Gastroesophageal sphincter (tissue), 3 donors: ENCODE measurements at regions not wholly inside any gene's neighbourhood (a gene's known extent, or its start where the extent isn't known, plus 50 kb on each side); places are given as distances from the start of the nearest gene placed in this dataset.

Source experiments
- POLR2AphosphoS5 ChIP-seq: sonication (generic); formaldehyde crosslinking; IDR thresholded peaks from one replicate; pipeline ENCODE4 v1.6.1; 2017; ENCODE audit warnings: antibody characterized with exemption
- TF ChIP-seq, protein P1 (sequence below), 4 experiments: fragments of 200-600 bp in 2 of 4; fragments of 450-650 bp in 2 of 4; sonication (generic) in 1 of 4; IDR thresholded peaks; one replicate each; pipeline ENCODE4 v1.5.1; 2017 to 2019; ENCODE audit warnings: antibody characterized with exemption in 4 of 4, mild to moderate bottlenecking in 2 of 4, moderate library complexity in 2 of 4

DNA sequence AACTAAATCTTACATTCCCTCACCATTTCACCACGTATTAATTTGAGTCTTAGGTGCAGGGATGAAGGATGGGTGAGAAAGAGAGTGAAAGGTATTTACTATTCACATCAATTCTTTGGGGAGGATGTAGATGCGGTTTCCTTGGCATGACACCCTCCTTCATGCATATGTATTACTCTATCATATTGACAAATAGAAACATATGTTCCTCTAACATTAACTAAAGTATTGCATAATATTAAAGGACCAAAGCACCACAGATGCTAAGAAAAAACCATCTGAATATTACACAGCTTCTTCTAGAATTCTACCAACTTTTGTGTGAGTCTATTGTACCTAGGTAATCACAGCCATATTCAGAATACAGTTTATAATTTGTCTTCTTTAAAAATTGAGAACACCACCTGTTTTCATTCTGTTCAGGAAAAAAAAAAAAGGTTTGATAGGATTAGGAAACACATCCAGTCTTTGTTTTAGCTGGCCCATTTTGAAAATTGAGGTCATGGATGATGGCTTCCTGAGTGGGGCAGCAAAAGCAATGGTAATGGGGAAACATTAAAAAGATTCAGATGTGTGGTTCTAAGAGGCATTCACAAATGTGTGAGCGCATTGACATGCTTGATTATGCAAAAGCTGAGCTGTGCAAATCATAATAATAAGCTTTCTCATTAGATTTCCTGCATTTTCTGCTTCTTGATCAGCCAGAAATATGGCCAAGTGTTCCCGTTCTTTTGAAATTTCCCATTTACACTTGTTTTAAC is 1011.5 kb upstream of the NUDT12 start:
- TF ChIP-seq POLR2AphosphoS5, result no peak
- TF ChIP-seq, protein P1, sequence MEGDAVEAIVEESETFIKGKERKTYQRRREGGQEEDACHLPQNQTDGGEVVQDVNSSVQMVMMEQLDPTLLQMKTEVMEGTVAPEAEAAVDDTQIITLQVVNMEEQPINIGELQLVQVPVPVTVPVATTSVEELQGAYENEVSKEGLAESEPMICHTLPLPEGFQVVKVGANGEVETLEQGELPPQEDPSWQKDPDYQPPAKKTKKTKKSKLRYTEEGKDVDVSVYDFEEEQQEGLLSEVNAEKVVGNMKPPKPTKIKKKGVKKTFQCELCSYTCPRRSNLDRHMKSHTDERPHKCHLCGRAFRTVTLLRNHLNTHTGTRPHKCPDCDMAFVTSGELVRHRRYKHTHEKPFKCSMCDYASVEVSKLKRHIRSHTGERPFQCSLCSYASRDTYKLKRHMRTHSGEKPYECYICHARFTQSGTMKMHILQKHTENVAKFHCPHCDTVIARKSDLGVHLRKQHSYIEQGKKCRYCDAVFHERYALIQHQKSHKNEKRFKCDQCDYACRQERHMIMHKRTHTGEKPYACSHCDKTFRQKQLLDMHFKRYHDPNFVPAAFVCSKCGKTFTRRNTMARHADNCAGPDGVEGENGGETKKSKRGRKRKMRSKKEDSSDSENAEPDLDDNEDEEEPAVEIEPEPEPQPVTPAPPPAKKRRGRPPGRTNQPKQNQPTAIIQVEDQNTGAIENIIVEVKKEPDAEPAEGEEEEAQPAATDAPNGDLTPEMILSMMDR (IDR thresholded peaks at IDR 0.05), result no peak
